ENCODE measurements at regions not wholly inside any gene's neighbourhood (a gene's known extent, or its start where the extent isn't known, plus 50 kb on each side); places are given as distances from the start of the nearest gene placed in this dataset.

DNA sequence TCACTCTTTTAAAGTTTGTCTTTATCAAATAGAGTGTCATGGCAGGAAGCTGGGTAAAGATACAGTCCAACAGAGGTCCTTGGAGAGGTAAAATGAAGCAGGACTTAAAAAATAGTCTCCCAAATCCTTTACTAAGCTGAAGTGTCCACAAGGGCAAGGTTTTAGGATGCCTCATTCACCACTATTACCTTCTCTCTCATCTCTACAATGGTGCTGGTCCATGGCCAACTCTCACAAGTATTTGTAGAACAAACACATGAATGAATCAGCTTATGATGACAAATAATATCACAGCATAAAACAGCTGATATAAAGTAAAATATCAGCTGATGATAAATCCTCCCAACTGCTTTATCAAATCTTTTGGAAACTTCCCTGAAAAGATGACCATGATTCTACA, 162.3 kb upstream of the ZNF462 start:
- TF ChIP-seq TARDBP (IDR thresholded peaks at IDR 0.05) = no peak
- no peak for TF ChIP-seq SP1 (IDR thresholded peaks at IDR 0.05)
- TF ChIP-seq, protein P1, sequence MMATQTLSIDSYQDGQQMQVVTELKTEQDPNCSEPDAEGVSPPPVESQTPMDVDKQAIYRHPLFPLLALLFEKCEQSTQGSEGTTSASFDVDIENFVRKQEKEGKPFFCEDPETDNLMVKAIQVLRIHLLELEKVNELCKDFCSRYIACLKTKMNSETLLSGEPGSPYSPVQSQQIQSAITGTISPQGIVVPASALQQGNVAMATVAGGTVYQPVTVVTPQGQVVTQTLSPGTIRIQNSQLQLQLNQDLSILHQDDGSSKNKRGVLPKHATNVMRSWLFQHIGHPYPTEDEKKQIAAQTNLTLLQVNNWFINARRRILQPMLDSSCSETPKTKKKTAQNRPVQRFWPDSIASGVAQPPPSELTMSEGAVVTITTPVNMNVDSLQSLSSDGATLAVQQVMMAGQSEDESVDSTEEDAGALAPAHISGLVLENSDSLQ (IDR thresholded peaks at IDR 0.05) = no peak
- TF ChIP-seq HDGF (IDR thresholded peaks at IDR 0.05; ENCODE audit: borderline replicate concordance) = no peak
